Cerebellar nuclear complex (tissue), 1 donor: ENCODE measurements at regions not wholly inside any gene's neighbourhood (a gene's known extent, or its start where the extent isn't known, plus 50 kb on each side); places are given as distances from the start of the nearest gene placed in this dataset.
"Not testable (repeated sequence)": the region's sequence is repeated elsewhere in the genome, so short reads cannot be mapped to it uniquely, and the experiment has no call there.

ENCODE experiments used
- DNase-seq, 2 experiments: peaks; one replicate each; lab custom pipeline; 2025; lab: John Stamatoyannopoulos, UW

DNA sequence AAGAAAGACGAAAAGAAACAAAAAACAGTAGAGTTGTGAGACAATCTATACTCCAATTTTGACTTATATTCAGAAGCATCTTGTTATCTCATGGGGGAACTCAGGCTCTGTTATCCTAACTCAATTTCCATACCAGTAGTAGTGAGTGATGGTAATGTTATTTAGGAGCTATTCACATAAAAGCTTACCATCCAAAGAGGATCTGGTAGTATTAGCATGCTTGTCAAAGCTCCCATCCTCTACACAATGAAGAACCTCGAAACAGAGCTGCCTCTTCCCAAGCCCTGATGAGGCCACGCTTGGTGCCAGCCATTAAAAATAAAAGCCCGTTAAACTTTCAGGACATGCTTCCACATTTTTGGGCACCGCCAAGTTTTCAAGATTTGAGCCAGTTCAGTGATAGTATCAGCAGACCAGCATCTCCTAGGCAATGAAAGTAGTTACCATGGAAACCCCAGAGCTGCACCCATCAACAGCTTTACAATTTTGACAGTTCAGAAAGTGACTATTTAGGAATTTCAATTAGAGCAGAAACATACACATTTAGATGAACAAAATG, 173.3 kb downstream of the CD83 start:
- DNase-seq: no peak

DNA sequence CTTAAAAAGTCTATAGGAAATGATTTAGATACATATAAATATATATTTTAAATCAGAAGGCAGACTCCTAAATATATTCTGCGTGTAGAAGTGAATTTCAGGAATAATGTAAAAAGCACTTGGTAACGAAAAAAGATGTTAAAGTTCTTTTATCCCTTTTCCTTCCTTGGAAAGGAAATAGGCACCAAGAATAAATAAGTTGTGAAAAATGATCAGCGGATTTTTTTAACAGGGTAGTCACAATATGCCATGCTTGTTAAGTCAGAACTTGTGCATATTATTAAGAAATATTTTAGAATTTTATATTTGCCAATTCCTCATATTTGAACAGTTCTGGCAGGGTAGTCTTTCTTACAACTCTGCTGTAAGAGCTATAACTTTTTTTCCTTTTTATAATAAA, 173.8 kb downstream of the CD83 start:
- no peak for DNase-seq

- no peak for DNase-seq
Measured at GRCh38 chr6:14292119-14292518, 174.5 kb downstream of the CD83 start.

DNA sequence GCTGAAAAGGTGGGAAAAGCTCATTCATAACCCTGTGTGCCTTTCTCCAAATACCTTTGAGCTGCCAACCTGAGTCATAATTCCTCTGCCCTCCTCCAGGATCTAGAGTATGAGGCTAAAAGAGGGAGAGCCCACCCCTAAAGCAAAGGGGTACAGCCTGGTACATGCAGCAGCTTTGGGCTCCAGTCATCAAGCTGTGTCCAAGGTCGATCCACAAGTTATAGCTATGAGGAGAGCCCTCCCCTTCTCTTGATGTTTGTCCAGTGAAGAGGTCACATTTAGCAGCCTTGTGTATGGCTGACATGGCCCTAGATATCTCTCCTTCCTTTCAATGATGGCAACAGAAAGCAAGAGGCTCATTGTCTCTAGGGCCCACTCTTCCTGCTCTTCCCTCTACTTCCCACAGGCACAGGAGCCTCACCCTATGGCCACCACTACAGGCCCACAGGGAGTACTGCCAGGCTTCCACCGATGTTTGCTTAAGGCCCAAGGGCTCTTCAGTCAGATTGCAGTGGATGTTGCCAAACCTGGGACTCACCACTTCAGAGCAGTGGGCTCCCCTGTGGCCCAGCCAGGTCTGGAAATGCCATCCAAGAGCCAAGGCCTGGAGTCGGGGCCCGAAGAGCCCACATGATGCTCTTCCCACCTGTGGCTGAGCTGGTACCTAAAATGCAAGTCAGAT, 176.8 kb downstream of the CD83 start:
- DNase-seq: no peak

DNA sequence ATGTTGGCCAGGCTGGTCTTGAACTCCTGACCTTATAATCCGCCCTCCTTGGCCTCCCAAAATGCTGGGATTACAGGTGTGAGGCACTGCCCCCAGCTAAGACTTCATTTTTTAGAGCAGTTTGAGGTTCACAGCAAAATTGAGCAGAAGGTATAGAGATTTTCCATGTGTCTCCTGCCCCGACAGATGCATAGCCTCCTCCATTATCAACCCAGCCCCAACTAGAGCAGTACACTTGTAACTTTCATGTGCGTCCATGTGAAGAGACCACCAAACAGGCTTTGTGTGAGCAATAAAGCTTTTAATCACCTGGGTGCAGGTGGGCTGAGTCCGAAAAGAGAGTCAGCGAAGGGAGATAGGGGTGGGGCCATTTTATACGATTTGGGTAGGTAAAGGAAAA, 179.1 kb downstream of the CD83 start:
- DNase-seq: not testable (repeated sequence)

- not testable (repeated sequence) for DNase-seq
Measured at GRCh38 chr6:14297118-14297517, 179.5 kb downstream of the CD83 start.

DNA sequence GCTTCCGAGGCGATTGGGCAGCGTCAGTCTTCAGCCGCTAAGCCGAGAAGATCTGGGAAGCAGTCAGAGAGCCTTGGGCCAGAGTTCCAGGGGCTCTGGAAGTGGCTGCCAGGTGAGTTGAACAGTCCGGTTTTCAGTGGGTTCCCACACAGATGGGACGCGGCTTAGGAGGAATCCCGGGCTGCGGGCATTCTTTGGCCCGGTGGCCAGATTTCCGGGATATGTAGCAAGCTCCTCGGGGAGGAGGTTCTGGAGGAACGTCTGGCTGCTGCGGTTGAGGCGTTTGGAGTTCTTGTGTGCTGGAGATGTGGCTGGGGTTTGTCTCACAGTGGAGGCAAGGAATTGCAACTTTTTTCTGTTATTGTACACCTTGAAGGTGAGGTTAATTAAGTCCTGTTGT, 182.6 kb downstream of the CD83 start:
- DNase-seq: not testable (repeated sequence)

- DNase-seq: not testable (repeated sequence)
Measured at GRCh38 chr6:14300721-14301120, 183.1 kb downstream of the CD83 start.

DNA sequence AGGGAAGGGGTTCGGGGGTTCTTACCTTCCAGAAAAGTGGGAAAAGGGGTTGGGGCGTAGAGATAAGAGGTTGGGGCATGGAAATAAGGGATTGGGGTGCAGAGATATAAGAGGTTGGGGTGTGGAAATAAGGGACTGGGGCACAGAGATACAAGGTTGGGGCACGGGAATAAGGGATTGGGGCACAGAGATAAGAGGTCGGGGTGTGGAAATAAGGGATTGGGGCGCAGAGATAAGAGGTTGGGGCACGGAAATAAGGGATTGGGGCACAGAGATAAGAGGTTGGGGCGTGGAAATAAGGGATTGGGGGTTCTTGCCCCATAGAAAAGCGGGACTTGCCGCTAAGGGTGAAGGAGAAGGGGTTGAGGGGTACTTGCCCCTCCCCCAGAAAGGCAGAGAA, 183.9 kb downstream of the CD83 start:
- not testable (repeated sequence) for DNase-seq

DNA sequence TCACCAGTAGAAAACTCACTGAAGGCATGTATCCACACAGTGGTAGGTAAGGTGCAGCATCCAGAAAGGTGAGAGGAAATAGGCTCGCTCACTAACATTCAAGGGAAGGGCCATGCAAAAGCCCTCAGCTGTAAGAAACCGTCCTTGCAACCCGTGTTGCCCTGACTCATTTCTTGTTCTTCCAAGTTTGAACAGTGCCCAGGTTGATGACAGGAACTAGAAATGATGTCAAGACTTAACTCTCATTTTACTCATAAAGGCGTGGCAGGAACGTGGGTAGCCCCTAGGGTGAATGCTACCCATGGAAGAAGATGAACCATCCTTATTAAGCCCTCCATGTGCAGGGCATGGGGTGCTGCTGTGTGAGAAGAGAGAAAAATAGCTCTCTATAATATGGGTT, 187.6 kb downstream of the CD83 start:
- DNase-seq: no peak

DNA sequence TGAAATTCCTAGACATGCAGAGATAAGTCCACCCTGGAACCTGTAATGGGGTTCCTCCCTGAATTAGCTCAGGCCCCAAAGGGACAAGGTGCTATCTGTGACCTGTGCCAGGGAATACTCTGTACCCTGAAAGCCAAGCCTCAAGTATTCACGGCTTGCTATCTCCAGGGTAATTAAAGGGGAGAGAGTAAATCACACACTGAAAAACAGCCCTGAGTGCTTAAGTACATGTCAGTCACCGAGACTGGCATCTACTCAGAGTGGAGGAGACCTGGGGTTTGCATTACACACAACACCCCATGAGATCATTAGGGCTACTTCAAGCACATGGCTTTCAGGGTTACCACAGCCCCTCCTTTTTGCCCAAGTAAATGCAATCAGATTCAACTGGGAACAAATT, 188.1 kb downstream of the CD83 start:
- no peak for DNase-seq

- no peak for DNase-seq
Measured at GRCh38 chr6:14306151-14306906, 188.8 kb downstream of the CD83 start.

DNA sequence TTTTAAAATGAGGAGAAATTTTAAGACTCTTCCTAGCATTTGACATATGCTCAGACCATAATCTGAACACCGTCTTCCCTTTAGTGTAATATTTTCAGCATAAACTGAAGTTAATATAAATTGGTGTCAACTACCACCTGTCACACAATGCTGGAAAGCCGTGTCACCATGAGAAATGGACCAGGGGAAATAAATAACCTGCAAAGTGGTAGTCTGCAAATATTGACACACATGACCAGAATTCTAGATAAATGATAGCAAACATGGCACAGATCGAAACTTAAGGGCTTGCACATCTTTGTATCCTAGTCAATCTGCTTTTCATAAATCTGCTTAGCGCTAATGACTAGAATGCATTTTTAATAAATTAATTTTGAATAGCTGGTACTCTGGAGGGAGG, 191.9 kb downstream of the CD83 start:
- DNase-seq: no peak

- no peak for DNase-seq
Measured at GRCh38 chr6:14309951-14310445, 192.4 kb downstream of the CD83 start.

GRCh38 chr6:14310960-14311359, 193.4 kb downstream of the CD83 start:
- no peak for DNase-seq

GRCh38 chr6:14312587-14312986, 195.0 kb downstream of the CD83 start:
- DNase-seq: no peak

- no peak for DNase-seq
Measured at GRCh38 chr6:14313248-14313647, 195.7 kb downstream of the CD83 start.

DNA sequence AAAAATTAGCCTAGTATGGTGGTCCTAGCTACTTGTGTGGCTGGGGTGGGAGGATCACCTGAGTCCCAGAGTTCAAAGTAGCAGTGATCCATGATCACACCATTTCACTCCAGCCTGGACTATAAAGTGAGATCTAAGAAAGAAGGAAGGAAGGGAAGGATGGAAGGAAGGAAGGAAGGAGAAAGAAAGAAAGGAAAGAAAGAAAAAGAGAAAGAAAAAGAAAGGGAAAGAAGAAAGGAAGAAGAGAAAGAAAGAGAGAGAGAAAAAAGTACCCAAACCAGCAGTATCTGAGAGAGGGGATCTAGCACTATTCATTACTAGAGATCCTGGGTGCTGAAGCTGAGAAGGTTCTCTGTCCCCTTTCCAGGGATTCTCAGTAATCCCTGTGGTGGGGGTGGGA, 197.8 kb downstream of the CD83 start:
- no peak for DNase-seq

- no peak for DNase-seq
Measured at GRCh38 chr6:14316651-14317386, 199.2 kb downstream of the CD83 start.

- DNase-seq: no peak
Measured at GRCh38 chr6:14317387-14317970, 199.9 kb downstream of the CD83 start.

- DNase-seq: no peak
Measured at GRCh38 chr6:14320332-14320731, 202.8 kb downstream of the CD83 start.
